ENCODE measurements at regions not wholly inside any gene's neighbourhood (a gene's known extent, or its start where the extent isn't known, plus 50 kb on each side); places are given as distances from the start of the nearest gene placed in this dataset.

DNA sequence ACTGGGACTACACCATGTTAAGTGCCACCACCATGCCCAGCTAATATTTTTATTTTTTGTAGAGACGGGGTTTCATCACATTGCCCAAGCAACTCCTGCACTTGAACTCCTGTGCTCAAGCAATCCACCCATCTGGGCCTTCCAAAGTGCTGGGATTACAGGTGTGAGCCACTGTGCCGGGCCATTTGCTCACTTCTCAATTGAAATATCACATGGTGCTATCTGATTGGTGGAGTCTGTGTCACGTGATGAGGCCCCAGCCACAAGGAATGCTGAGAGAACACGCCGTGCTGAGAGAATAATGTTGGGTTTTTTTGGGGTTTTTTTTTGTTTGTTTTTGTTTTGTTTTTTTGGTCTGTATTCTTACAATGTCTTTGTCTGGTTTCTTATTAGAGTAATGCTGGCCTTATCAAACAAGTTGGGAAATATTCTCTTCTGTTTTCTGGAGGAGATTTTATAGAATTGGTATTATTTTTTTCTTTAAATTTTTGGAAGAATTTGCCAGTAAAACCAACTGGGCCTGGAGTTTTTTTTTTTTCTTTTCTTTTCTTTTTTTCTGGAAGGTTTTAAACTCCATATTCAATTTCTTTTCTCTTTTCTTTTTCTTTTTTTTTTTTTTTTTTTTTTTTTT lies 183.2 kb upstream of the KCNG1 start:
- 89% methylated on average over 5 of the region's 5 CpGs for WGBS (ENCODE audit: low lambda C conversion rate, missing lambda C conversion rate)
- Histone ChIP-seq H3K9me3 (ENCODE audit: low read depth) (no peaks in the 10 kb centered on the region), H3K36me3 (replicated peaks; ENCODE audit: insufficient read depth, low read depth) (no peaks in the 10 kb centered on the region), H3K79me2 (no peaks in the 10 kb centered on the region), H3K27ac (no peak overlapping the region), H3K9me2 (replicated peaks; ENCODE audit: insufficient read depth) (no peaks in the 10 kb centered on the region), H2AFZ (no peak overlapping the region), H3K4me2 (no peak overlapping the region), H4K20me1 (ENCODE audit: insufficient read depth, poor library complexity, severe bottlenecking) (no peaks in the 10 kb centered on the region), H3K4me1 (ENCODE audit: insufficient read depth) (no peaks in the 10 kb centered on the region), H3K4me3 (no peak overlapping the region), H3K27me3 (no peaks in the 10 kb centered on the region)
- DNase-seq (ENCODE audit: low spot score), result no peak
- no peak for TF ChIP-seq EZH2phosphoT487 (IDR thresholded peaks at IDR 0.05; ENCODE audit: low read depth, severe bottlenecking, unreplicated experiment)
- TF ChIP-seq, protein P1, sequence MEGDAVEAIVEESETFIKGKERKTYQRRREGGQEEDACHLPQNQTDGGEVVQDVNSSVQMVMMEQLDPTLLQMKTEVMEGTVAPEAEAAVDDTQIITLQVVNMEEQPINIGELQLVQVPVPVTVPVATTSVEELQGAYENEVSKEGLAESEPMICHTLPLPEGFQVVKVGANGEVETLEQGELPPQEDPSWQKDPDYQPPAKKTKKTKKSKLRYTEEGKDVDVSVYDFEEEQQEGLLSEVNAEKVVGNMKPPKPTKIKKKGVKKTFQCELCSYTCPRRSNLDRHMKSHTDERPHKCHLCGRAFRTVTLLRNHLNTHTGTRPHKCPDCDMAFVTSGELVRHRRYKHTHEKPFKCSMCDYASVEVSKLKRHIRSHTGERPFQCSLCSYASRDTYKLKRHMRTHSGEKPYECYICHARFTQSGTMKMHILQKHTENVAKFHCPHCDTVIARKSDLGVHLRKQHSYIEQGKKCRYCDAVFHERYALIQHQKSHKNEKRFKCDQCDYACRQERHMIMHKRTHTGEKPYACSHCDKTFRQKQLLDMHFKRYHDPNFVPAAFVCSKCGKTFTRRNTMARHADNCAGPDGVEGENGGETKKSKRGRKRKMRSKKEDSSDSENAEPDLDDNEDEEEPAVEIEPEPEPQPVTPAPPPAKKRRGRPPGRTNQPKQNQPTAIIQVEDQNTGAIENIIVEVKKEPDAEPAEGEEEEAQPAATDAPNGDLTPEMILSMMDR (IDR thresholded peaks at IDR 0.05; ENCODE audit: poor library complexity), result no peak
- no peak for TF ChIP-seq EZH2 (IDR thresholded peaks at IDR 0.05; ENCODE audit: borderline replicate concordance)

DNA sequence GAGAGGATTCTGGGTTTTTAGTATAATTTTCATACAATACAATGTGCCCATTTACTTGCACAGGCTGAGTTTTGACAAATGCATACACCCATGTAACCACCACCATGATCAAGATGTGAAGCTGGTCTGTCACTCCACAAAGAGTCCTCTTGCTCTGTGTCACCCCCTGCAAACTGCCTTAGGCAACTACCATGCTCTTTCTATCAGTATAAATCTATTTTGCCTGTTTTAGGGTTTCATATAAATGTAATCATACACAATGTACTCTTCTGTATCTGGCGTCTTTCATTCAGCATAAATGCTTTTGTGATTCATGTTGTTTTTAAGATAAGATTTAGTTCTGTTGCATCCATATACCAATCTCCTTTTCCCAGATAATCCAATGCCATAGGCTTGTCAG lies 181.9 kb upstream of the KCNG1 start:
- no peak overlapping the region for H3K27ac ChIP-seq
- no peaks in the 10 kb centered on the region for H4K20me1 ChIP-seq (ENCODE audit: insufficient read depth, poor library complexity, severe bottlenecking)
- no peaks in the 10 kb centered on the region for H3K4me1 ChIP-seq (ENCODE audit: insufficient read depth)
- no peaks in the 10 kb centered on the region for H3K9me3 ChIP-seq (ENCODE audit: low read depth)
- H3K27me3 ChIP-seq, result no peaks in the 10 kb centered on the region
- no peak overlapping the region for H3K4me3 ChIP-seq
- whole genome bisulfite sequencing (ENCODE audit: low lambda C conversion rate, missing lambda C conversion rate), result 53% methylated on average over 1 of the region's 1 CpG
- no peaks in the 10 kb centered on the region for H3K79me2 ChIP-seq
- no peaks in the 10 kb centered on the region for H3K36me3 ChIP-seq (replicated peaks; ENCODE audit: insufficient read depth, low read depth)
- DNase-seq (ENCODE audit: low spot score), result no peak
- no peak overlapping the region for H3K4me2 ChIP-seq
- H2AFZ ChIP-seq, result no peak overlapping the region
- no peaks in the 10 kb centered on the region for H3K9me2 ChIP-seq (replicated peaks; ENCODE audit: insufficient read depth)
- TF ChIP-seq, protein P1 (IDR thresholded peaks at IDR 0.05; ENCODE audit: poor library complexity), result no peak
- no peak for TF ChIP-seq EZH2 (IDR thresholded peaks at IDR 0.05; ENCODE audit: borderline replicate concordance)
- no peak for TF ChIP-seq EZH2phosphoT487 (IDR thresholded peaks at IDR 0.05; ENCODE audit: low read depth, severe bottlenecking, unreplicated experiment)

DNA sequence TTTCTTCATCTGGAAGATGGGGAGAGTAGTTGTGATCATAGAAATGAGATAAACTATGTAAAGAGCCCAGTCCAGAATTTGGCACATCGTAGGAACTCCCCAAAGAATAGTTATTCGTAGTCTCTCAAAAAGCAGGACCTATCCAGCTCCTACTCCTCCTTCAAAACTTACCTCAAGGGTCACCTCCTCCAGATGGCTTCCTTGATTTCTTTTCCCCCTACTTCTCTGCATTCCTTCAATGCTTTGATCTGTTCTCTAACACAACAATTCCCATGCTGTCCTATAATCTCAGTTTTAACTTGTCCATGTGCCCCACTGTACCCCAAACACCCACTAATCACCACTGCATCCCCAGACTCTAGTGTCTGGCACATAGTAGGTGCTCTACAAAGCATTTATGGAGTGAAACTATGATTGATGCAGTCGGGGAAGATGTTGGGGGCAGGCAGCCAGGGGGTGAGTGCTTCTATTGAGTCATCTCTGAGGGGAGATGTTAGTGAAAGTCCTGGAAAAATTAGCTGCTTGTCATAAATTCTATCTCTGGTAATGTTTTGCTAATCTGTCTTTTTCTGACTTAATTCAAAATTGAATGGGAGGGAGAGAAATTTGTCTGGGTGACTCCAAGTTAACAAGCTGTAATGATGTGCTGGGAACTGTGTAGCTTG lies 181.3 kb upstream of the KCNG1 start:
- no peaks in the 10 kb centered on the region for H3K4me1 ChIP-seq (ENCODE audit: insufficient read depth)
- no peak for DNase-seq (ENCODE audit: low spot score)
- no peak overlapping the region for H3K4me2 ChIP-seq
- no peaks in the 10 kb centered on the region for H4K20me1 ChIP-seq (ENCODE audit: insufficient read depth, poor library complexity, severe bottlenecking)
- H3K27ac ChIP-seq, result no peak overlapping the region
- TF ChIP-seq EZH2phosphoT487 (IDR thresholded peaks at IDR 0.05; ENCODE audit: low read depth, severe bottlenecking, unreplicated experiment), result no peak
- no peak for TF ChIP-seq EZH2 (IDR thresholded peaks at IDR 0.05; ENCODE audit: borderline replicate concordance)
- TF ChIP-seq, protein P1 (IDR thresholded peaks at IDR 0.05; ENCODE audit: poor library complexity), result no peak
- H3K27me3 ChIP-seq, result no peaks in the 10 kb centered on the region
- no peaks in the 10 kb centered on the region for H3K79me2 ChIP-seq
- WGBS (ENCODE audit: low lambda C conversion rate, missing lambda C conversion rate), result 71% methylated on average over 3 of the region's 3 CpGs
- no peak overlapping the region for H2AFZ ChIP-seq
- no peaks in the 10 kb centered on the region for H3K9me2 ChIP-seq (replicated peaks; ENCODE audit: insufficient read depth)
- no peaks in the 10 kb centered on the region for H3K9me3 ChIP-seq (ENCODE audit: low read depth)
- no peak overlapping the region for H3K4me3 ChIP-seq
- H3K36me3 ChIP-seq (replicated peaks; ENCODE audit: insufficient read depth, low read depth), result no peaks in the 10 kb centered on the region

All from hepatocyte (in vitro differentiated cells).